HCT116 (cell line): ENCODE measurements at regions not wholly inside any gene's neighbourhood (a gene's known extent, or its start where the extent isn't known, plus 50 kb on each side); places are given as distances from the start of the nearest gene placed in this dataset.

Experiments used
- CTCF ChIP-seq, 3 experiments: fragments of 200-600 bp in 1 of 3; sonication (generic) in 1 of 3; IDR thresholded peaks in 2 of 3; conservative IDR thresholded peaks in 1 of 3; 2 replicates each; pipeline ENCODE4 v1.5.1; 2012 to 2017; ENCODE audit warnings: low read depth in 2 of 3, low read length in 2 of 3, antibody characterized with exemption in 1 of 3, borderline replicate concordance in 1 of 3, control low read depth in 1 of 3, mild to moderate bottlenecking in 1 of 3, mixed read lengths in 1 of 3, mixed run types in 1 of 3, moderate library complexity in 1 of 3; ENCODE audit not compliant: insufficient read depth in 1 of 3
- EZH2phosphoT487 ChIP-seq: fragments of 200-600 bp; IDR thresholded peaks from 2 replicates; pipeline ENCODE4 v1.6.1; 2018; ENCODE audit warnings: antibody characterized with exemption, borderline replicate concordance
- JUND ChIP-seq: IDR thresholded peaks from 2 replicates; pipeline ENCODE4 v1.6.1; 2012
- POLR2A ChIP-seq: IDR thresholded peaks from 2 replicates; pipeline ENCODE4 v1.7.0; 2011; ENCODE audit warnings: borderline replicate concordance; ENCODE audit not compliant: insufficient read depth, insufficient read length; ENCODE audit errors: extremely low read depth
- POLR2AphosphoS5 ChIP-seq: IDR thresholded peaks from 2 replicates; pipeline ENCODE4 v1.6.1; 2011; ENCODE audit warnings: mild to moderate bottlenecking, low read depth, low read length, moderate library complexity
- ZBTB33 ChIP-seq: IDR thresholded peaks from 2 replicates; pipeline ENCODE4 v1.6.1; 2011; ENCODE audit warnings: mild to moderate bottlenecking, low read length, moderate library complexity; ENCODE audit not compliant: insufficient replicate concordance; ENCODE audit errors: extremely low read depth
- ZFX ChIP-seq: fragments of 450-650 bp; IDR thresholded peaks from 2 replicates; pipeline ENCODE4 v1.6.1; 2017

- TF ChIP-seq CTCF (IDR thresholded peaks at IDR 0.05 in 2 of 3, conservative IDR thresholded peaks at IDR 0.05 in 1 of 3; ENCODE audit: borderline replicate concordance in 1 of 3, insufficient read depth in 1 of 3, low read depth in 2 of 3, low read length in 2 of 3): no peak
- no peak for TF ChIP-seq POLR2A
- no peak for TF ChIP-seq POLR2AphosphoS5
- no peak for TF ChIP-seq ZFX
- no peak for TF ChIP-seq ZBTB33
- TF ChIP-seq EZH2phosphoT487: no peak
- TF ChIP-seq JUND: no peak
Observed at GRCh38 chr11:130546901-130547694, 98.7 kb downstream of the ADAMTS15 start.
